DND-41 (cell line): ENCODE measurements at regions not wholly inside any gene's neighbourhood (a gene's known extent, or its start where the extent isn't known, plus 50 kb on each side); places are given as distances from the start of the nearest gene placed in this dataset.

Source experiments
- CTCF ChIP-seq: IDR thresholded peaks from 2 replicates; pipeline ENCODE4 v1.5.1; 2012; ENCODE audit warnings: borderline replicate concordance, low read length, moderate library complexity, mild to moderate bottlenecking; ENCODE audit not compliant: poor library complexity, severe bottlenecking; ENCODE audit errors: extremely low read depth
- EZH2 ChIP-seq: IDR thresholded peaks from 3 replicates; pipeline ENCODE4 v1.6.1; 2012; ENCODE audit warnings: borderline replicate concordance, low read depth, mild to moderate bottlenecking, moderate library complexity, low read length, inconsistent platforms; ENCODE audit not compliant: severe bottlenecking

GRCh38 chr10:37488792-37489657 is 363.6 kb downstream of the ANKRD30A start:
- TF ChIP-seq CTCF (no peak), EZH2 (no peak)
